ENCODE measurements at regions not wholly inside any gene's neighbourhood (a gene's known extent, or its start where the extent isn't known, plus 50 kb on each side); places are given as distances from the start of the nearest gene placed in this dataset.

DNA sequence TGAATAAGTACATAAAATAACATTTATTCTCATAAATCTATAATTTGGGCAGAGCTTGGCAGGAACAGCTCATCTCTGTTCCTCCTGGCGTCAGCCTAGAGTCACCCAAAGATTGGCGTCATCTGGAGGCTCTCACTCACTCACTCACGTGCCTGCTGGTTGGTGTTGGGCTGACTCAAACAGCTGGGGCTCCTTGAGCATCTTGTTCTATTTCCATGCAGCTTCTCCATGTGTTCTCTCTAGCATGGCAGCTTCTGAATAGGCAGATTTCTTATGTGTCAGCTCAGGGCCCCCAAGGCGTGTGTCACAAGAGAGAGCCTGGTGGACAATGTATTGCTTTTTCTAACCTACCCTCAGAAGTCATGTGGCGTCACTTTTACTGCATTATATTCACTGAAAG, 70.6 kb upstream of the RAB3GAP2 start:
- TF ChIP-seq CTCF (IDR thresholded peaks at IDR 0.05; ENCODE audit: insufficient read depth, low read length) (no peak), POLR2AphosphoS5 (IDR thresholded peaks at IDR 0.05; ENCODE audit: low read depth) (no peak)
